ENCODE measurements at regions not wholly inside any gene's neighbourhood (a gene's known extent, or its start where the extent isn't known, plus 50 kb on each side); places are given as distances from the start of the nearest gene placed in this dataset.

GRCh38 chr4:167779280-167779679 lies 313.1 kb upstream of the ANXA10 start:
- no peaks in the 10 kb centered on the region for H3K36me3 ChIP-seq (ENCODE audit: control insufficient read depth, insufficient read depth, low read length)
- no peak overlapping the region for H3K4me3 ChIP-seq (ENCODE audit: low read depth, low read length)
- no peak for DNase-seq (ENCODE audit: low read depth)
- POLR2A ChIA-PET: no interaction called here
- no peaks in the 10 kb centered on the region for H3K27me3 ChIP-seq (ENCODE audit: control insufficient read depth, insufficient read depth, low read length)
- CTCF ChIA-PET: no interaction called here
- TF ChIP-seq, protein P1, sequence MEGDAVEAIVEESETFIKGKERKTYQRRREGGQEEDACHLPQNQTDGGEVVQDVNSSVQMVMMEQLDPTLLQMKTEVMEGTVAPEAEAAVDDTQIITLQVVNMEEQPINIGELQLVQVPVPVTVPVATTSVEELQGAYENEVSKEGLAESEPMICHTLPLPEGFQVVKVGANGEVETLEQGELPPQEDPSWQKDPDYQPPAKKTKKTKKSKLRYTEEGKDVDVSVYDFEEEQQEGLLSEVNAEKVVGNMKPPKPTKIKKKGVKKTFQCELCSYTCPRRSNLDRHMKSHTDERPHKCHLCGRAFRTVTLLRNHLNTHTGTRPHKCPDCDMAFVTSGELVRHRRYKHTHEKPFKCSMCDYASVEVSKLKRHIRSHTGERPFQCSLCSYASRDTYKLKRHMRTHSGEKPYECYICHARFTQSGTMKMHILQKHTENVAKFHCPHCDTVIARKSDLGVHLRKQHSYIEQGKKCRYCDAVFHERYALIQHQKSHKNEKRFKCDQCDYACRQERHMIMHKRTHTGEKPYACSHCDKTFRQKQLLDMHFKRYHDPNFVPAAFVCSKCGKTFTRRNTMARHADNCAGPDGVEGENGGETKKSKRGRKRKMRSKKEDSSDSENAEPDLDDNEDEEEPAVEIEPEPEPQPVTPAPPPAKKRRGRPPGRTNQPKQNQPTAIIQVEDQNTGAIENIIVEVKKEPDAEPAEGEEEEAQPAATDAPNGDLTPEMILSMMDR (IDR thresholded peaks at IDR 0.05; ENCODE audit: insufficient read depth, low read depth, low read length): no peak

GRCh38 chr4:167779864-167780263 lies 312.5 kb upstream of the ANXA10 start:
- Histone ChIP-seq H3K36me3 (ENCODE audit: control insufficient read depth, insufficient read depth, low read length) (no peaks in the 10 kb centered on the region), H3K27me3 (ENCODE audit: control insufficient read depth, insufficient read depth, low read length) (no peaks in the 10 kb centered on the region), H3K4me3 (ENCODE audit: low read depth, low read length) (no peak overlapping the region)
- ChIA-PET CTCF (no interaction called here), POLR2A (no interaction called here)
- TF ChIP-seq, protein P1 (IDR thresholded peaks at IDR 0.05; ENCODE audit: insufficient read depth, low read depth, low read length): no peak
- no peak for DNase-seq (ENCODE audit: low read depth)

DNA sequence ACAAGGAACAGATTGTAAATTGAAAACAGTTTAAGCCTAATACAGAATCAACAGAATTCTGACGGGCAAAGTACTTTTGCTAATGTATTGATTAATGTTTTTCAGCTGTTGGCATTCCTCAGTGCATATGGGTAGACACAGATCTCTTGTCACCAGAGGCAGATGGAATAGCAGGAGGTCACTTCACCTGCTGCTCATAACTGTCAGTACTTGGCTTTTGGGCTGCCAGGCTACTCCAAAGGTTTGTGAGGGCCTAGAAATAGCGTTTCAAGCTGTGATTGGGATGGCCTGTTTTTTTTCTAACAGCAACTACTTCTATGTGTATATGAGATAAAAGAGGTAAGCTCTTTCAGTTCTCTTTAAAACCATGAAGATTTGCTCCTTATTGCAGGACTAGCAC lies 307.5 kb upstream of the ANXA10 start:
- H3K27me3 ChIP-seq (ENCODE audit: control insufficient read depth, insufficient read depth, low read length): no peaks in the 10 kb centered on the region
- TF ChIP-seq, protein P1 (IDR thresholded peaks at IDR 0.05; ENCODE audit: insufficient read depth, low read depth, low read length): no peak
- no peak overlapping the region for H3K4me3 ChIP-seq (ENCODE audit: low read depth, low read length)
- no peak for DNase-seq (ENCODE audit: low read depth)
- ChIA-PET CTCF (no interaction called here), POLR2A (no interaction called here)
- H3K36me3 ChIP-seq (ENCODE audit: control insufficient read depth, insufficient read depth, low read length): no peaks in the 10 kb centered on the region

DNA sequence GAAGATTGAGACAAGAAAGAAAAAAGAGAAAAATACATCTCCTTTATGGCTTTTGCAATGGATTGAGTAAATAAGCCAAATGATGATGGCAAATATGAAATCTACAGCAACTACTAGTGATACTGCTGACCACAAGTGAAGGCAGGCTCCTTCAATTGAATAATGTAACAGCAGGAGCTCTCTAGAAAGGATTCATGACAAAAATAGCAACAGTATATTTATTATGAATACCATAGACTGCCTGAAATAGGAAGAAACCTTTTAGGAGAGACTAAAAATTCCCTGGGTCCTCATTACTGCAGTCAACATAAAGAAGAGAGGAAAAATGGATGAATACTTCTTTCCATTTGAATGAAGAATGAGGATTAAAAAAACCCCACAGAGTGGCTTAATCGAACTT lies 306.8 kb upstream of the ANXA10 start:
- Histone ChIP-seq H3K27me3 (ENCODE audit: control insufficient read depth, insufficient read depth, low read length) (no peaks in the 10 kb centered on the region), H3K36me3 (ENCODE audit: control insufficient read depth, insufficient read depth, low read length) (no peaks in the 10 kb centered on the region), H3K4me3 (ENCODE audit: low read depth, low read length) (no peak overlapping the region)
- POLR2A ChIA-PET: no interaction called here
- CTCF ChIA-PET: no interaction called here
- TF ChIP-seq, protein P1 (IDR thresholded peaks at IDR 0.05; ENCODE audit: insufficient read depth, low read depth, low read length): no peak
- DNase-seq (ENCODE audit: low read depth): no peak

GRCh38 chr4:167786504-167786903 lies 305.8 kb upstream of the ANXA10 start:
- ChIA-PET POLR2A (no interaction called here), CTCF (no interaction called here)
- no peak overlapping the region for H3K4me3 ChIP-seq (ENCODE audit: low read depth, low read length)
- TF ChIP-seq, protein P1 (IDR thresholded peaks at IDR 0.05; ENCODE audit: insufficient read depth, low read depth, low read length): no peak
- H3K36me3 ChIP-seq (ENCODE audit: control insufficient read depth, insufficient read depth, low read length): no peaks in the 10 kb centered on the region
- H3K27me3 ChIP-seq (ENCODE audit: control insufficient read depth, insufficient read depth, low read length): no peaks in the 10 kb centered on the region
- no peak for DNase-seq (ENCODE audit: low read depth)

Measured in BJ (cell line).